ENCODE measurements at regions not wholly inside any gene's neighbourhood (a gene's known extent, or its start where the extent isn't known, plus 50 kb on each side); places are given as distances from the start of the nearest gene placed in this dataset.

DNA sequence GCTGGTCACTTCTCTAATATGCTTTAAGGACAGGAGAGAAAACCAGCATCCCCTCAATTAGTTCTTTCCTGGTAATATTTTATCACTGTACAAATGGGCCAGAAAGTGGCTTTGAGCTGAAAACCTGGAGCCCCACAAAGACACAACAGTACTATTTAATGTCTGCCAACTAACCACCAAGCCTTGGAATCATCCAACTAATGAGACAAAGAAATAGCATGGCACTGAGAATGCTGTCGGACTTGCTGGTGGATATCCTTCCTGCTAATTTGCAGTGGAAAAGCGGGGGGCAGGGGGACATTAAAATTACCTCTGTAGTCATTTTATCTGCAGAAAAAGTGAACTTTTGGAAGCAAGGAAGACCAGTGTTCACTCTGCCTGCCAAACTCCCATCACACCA lies 288.5 kb downstream of the KBTBD8 start:
- Histone ChIP-seq H3K4me1 (ENCODE audit: control insufficient read depth, insufficient read depth, low read length) (no peaks in the 10 kb centered on the region), H3K9me3 (ENCODE audit: control insufficient read depth, insufficient read depth, low read length) (no peaks in the 10 kb centered on the region), H3K4me3 (ENCODE audit: low read depth, low read length) (no peak overlapping the region), H3K9ac (ENCODE audit: low read depth, low read length) (no peak overlapping the region), H3K27ac (ENCODE audit: low read depth, low read length) (no peak overlapping the region), H3K36me3 (ENCODE audit: control insufficient read depth, insufficient read depth, low read length) (no peaks in the 10 kb centered on the region), H3K27me3 (ENCODE audit: control insufficient read depth, insufficient read depth, low read length) (no peaks in the 10 kb centered on the region)

DNA sequence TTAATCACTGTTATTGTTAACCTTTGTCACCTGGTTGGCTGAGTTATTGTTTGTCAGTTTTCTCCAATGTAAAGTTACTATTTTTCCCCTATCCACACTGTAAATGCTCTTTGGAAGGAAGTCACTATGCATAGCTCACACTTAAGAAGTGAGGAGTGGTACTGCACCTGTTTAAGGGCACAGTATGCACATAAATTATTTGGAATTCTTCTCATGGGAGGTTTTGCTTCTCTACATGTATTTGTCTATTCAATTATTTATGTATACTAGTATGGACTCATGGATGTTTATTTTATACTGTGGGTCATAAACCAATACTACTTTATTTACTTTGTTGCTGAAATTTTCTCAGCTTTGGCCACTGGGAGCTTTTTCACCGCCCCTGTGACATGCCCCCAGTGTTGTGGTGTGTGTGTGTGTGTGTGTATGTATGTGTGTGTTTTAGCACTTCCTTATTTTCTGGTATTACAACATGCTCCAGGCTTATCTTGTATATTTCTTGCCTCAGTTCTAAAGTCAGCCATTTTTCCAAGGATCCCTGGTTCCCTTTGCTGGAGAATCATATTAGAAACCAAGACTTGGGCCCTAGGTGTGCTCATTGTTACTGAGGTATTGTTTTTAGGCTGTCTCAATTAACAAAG lies 290.5 kb downstream of the KBTBD8 start:
- H3K9ac ChIP-seq (ENCODE audit: low read depth, low read length), result no peak overlapping the region
- H3K4me1 ChIP-seq (ENCODE audit: control insufficient read depth, insufficient read depth, low read length), result no peaks in the 10 kb centered on the region
- no peaks in the 10 kb centered on the region for H3K9me3 ChIP-seq (ENCODE audit: control insufficient read depth, insufficient read depth, low read length)
- H3K4me3 ChIP-seq (ENCODE audit: low read depth, low read length), result no peak overlapping the region
- no peak overlapping the region for H3K27ac ChIP-seq (ENCODE audit: low read depth, low read length)
- no peaks in the 10 kb centered on the region for H3K27me3 ChIP-seq (ENCODE audit: control insufficient read depth, insufficient read depth, low read length)
- H3K36me3 ChIP-seq (ENCODE audit: control insufficient read depth, insufficient read depth, low read length), result no peaks in the 10 kb centered on the region

DNA sequence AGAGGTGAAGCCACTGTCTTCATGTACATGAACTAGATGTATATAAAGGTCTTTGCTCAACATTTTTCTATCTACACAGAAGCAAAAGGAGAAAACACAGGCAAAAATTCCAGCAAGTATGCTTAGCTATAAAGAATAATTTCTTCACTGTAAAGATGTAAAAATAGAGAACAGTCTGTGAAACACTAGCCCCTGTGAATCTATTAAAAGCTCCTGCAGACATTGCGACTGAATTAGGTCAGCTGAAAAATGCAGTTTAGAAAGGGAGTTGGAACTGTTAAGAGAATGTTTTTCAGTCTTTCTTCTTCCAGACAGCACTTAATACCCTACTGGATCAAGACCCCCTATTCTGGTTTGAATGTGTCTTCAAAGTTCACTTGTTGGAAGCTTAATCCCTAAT lies 291.5 kb downstream of the KBTBD8 start:
- no peaks in the 10 kb centered on the region for H3K36me3 ChIP-seq (ENCODE audit: control insufficient read depth, insufficient read depth, low read length)
- H3K27ac ChIP-seq (ENCODE audit: low read depth, low read length), result no peak overlapping the region
- no peaks in the 10 kb centered on the region for H3K4me1 ChIP-seq (ENCODE audit: control insufficient read depth, insufficient read depth, low read length)
- no peak overlapping the region for H3K9ac ChIP-seq (ENCODE audit: low read depth, low read length)
- H3K4me3 ChIP-seq (ENCODE audit: low read depth, low read length), result no peak overlapping the region
- H3K27me3 ChIP-seq (ENCODE audit: control insufficient read depth, insufficient read depth, low read length), result no peaks in the 10 kb centered on the region
- no peaks in the 10 kb centered on the region for H3K9me3 ChIP-seq (ENCODE audit: control insufficient read depth, insufficient read depth, low read length)

DNA sequence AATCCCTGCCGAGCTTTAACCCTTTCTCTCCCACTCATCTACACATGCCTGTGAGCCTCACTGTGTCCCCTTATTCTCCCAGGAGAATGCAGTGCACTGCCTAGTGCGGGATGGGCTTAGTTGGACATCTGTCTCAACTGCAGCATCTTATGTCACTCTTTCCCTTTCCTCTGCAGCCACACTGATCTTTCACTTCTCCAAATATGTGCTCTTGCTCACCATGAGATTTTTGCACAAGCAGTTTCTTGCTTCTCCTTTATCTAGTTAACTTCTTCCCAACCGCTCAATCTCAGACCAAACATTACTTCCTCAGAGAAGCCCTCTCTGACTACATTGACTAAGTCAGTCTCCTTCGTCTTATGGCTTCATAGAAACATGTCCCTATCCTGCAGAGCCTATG lies 292.3 kb downstream of the KBTBD8 start:
- H3K27ac ChIP-seq (ENCODE audit: low read depth, low read length), result no peak overlapping the region
- H3K9me3 ChIP-seq (ENCODE audit: control insufficient read depth, insufficient read depth, low read length), result no peaks in the 10 kb centered on the region
- no peaks in the 10 kb centered on the region for H3K36me3 ChIP-seq (ENCODE audit: control insufficient read depth, insufficient read depth, low read length)
- no peak overlapping the region for H3K9ac ChIP-seq (ENCODE audit: low read depth, low read length)
- H3K27me3 ChIP-seq (ENCODE audit: control insufficient read depth, insufficient read depth, low read length), result no peaks in the 10 kb centered on the region
- H3K4me1 ChIP-seq (ENCODE audit: control insufficient read depth, insufficient read depth, low read length), result peaks cover 3% of the 10 kb centered on the region
- H3K4me3 ChIP-seq (ENCODE audit: low read depth, low read length), result no peak overlapping the region

DNA sequence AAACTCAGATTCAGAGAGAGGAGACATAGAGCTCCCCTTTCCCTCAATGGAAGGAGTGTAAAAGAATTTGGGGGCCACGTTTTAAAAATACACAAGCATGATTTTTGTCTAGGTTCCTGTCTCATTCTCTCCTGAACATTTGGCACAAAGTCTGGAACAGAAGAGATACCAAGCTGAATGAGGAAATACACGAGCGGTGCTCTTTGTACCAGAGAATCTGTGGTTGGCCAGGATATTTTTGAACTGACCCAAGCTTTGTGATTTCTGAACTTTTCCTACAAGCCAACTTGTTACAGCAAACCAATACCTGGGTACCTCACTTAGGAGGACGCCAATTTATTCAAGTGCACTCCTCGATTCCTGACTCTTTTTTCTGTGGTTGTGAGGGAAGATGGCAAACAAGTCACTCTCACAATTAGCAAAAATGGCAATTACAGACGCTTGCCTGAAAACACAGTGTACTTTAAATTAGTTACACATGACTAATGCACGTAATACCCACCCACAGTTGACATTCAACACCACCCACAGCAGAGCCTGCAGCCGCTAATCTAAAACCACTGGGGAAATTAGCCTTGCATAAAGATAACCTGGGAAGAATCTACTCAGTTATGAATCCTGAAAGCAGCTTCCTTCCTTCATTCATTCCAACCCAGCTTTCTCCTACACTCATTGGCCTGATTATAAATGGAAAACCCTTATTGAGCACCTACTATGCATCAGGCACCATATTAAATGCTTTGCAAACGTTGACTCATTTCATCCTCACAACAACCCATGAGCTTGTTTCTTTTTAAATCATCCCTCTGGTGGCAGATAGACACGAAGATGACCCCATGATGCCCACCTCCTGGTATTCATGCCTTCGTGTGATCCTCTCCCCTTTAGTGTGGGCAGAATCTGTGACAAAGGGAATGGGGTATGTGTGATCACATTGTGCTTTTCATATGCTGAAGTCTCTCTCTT lies 293.5 kb downstream of the KBTBD8 start:
- H3K4me3 ChIP-seq (ENCODE audit: low read depth, low read length), result no peak overlapping the region
- H3K9ac ChIP-seq (ENCODE audit: low read depth, low read length), result no peak overlapping the region

DNA sequence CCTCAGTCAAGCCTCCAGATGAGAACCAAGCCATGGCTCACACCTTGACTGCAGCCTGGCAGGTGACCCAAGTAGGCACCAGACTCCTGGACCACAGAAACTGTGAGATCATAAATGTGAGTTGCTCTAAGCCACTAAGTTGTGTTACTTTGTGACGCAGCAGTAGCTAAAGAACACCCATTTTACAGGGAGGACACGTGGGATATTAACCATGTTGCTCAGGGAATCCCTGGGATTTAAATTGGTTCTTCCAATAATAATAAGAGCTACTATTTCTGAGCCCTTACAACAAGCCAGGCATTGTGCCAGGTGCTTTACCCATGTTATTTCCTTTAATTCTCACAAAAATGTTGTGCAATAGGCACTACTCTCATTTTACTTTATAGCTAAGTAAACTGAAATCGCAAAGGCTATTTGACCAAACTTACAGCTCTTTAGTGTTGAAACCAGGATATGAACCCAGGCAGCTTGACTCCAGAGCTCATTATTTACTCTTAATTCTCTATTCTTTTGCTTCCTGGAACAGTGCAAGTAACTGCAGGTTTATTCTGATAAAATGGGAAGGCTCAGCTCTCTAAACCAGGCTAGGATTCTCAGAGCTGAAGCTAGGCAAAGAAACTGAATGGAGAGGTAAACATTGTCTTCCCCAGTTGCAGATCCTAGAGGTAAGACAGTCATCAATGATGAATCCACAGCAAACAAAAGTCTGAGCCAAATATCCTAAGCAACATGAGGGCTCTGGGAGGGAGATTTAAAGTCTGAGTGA lies 294.4 kb downstream of the KBTBD8 start:
- no peak overlapping the region for H3K9ac ChIP-seq (ENCODE audit: low read depth, low read length)

More for the DNA sequence above, 293.5 kb downstream of the KBTBD8 start:
- peaks cover 12% of the 10 kb centered on the region for H3K4me1 ChIP-seq (ENCODE audit: control insufficient read depth, insufficient read depth, low read length)
- no peaks in the 10 kb centered on the region for H3K27me3 ChIP-seq (ENCODE audit: control insufficient read depth, insufficient read depth, low read length)
- H3K9me3 ChIP-seq (ENCODE audit: control insufficient read depth, insufficient read depth, low read length), result no peaks in the 10 kb centered on the region
- no peak overlapping the region for H3K27ac ChIP-seq (ENCODE audit: low read depth, low read length)
- no peaks in the 10 kb centered on the region for H3K36me3 ChIP-seq (ENCODE audit: control insufficient read depth, insufficient read depth, low read length)

DNA sequence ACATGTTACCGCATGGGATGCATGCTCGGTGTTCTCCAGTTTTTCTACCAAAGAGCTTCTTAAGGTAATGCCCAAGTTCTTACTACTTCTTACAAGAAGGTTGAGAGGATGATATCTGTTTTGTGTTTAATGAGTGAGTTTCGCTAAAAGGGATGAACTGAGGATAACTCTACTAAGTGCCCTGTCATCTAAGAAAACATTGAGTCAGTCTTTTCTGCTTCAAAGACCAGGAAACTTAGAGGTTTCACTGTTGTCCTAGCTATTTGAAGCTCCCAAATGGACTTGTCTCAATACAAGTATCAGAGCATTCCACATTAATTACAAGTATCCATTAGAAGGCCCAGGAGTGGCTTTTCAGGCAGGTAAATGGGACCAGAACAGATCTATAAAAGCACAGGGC lies 296.2 kb downstream of the KBTBD8 start:
- Histone ChIP-seq H3K4me3 (ENCODE audit: low read depth, low read length) (no peak overlapping the region), H3K9ac (ENCODE audit: low read depth, low read length) (no peak overlapping the region), H3K4me1 (ENCODE audit: control insufficient read depth, insufficient read depth, low read length) (peaks cover 12% of the 10 kb centered on the region), H3K9me3 (ENCODE audit: control insufficient read depth, insufficient read depth, low read length) (no peaks in the 10 kb centered on the region), H3K27ac (ENCODE audit: low read depth, low read length) (no peak overlapping the region), H3K27me3 (ENCODE audit: control insufficient read depth, insufficient read depth, low read length) (no peaks in the 10 kb centered on the region), H3K36me3 (ENCODE audit: control insufficient read depth, insufficient read depth, low read length) (no peaks in the 10 kb centered on the region)

More for the DNA sequence above, 294.4 kb downstream of the KBTBD8 start:
- Histone ChIP-seq H3K27ac (ENCODE audit: low read depth, low read length) (no peak overlapping the region), H3K27me3 (ENCODE audit: control insufficient read depth, insufficient read depth, low read length) (no peaks in the 10 kb centered on the region), H3K4me3 (ENCODE audit: low read depth, low read length) (no peak overlapping the region), H3K4me1 (ENCODE audit: control insufficient read depth, insufficient read depth, low read length) (peaks cover 12% of the 10 kb centered on the region), H3K9me3 (ENCODE audit: control insufficient read depth, insufficient read depth, low read length) (no peaks in the 10 kb centered on the region), H3K36me3 (ENCODE audit: control insufficient read depth, insufficient read depth, low read length) (no peaks in the 10 kb centered on the region)

DNA sequence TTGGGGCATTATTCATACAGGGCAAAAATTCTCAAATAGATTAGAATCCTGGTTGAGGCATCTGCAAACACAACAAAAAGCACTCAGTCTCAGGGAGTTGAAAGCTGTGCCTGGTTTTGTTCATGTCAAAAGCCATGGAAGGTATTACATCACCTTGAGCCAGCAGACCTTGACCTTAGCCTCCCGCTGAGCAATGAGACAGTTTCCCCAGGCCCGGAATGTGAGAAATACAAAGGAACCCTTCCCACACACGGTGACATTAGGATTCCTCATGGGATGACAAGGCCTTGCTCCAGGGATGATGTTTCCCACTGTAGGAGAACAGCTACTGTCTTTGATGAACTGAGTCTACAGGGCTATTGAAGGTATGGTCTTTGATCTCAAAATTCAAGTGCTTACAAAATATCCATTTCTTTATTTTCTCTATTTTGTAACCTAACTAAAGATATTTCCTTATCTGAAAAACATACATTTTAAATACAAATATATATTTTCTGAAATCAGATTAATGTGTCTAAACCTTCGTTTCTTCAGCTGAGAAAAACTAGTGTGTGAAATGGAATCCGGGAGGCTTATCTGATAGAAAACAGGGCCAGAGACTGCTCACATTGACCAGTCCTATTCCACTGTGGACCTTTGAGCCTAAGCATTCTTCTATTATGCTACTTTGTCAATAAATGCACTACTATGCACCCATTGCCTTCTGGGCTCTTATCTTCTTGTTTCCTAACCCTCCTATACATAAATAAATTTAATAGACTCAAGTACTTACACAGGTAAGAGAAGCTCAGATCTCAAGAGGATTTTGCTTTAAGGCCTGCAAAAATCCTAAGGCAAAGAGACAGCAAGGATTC lies 298.2 kb downstream of the KBTBD8 start:
- Histone ChIP-seq H3K4me3 (ENCODE audit: low read depth, low read length) (no peak overlapping the region), H3K27me3 (ENCODE audit: control insufficient read depth, insufficient read depth, low read length) (no peaks in the 10 kb centered on the region), H3K27ac (ENCODE audit: low read depth, low read length) (peak overlapping the region; percentile 74), H3K36me3 (ENCODE audit: control insufficient read depth, insufficient read depth, low read length) (no peaks in the 10 kb centered on the region), H3K4me1 (ENCODE audit: control insufficient read depth, insufficient read depth, low read length) (peaks cover 12% of the 10 kb centered on the region), H3K9me3 (ENCODE audit: control insufficient read depth, insufficient read depth, low read length) (no peaks in the 10 kb centered on the region), H3K9ac (ENCODE audit: low read depth, low read length) (no peak overlapping the region)

DNA sequence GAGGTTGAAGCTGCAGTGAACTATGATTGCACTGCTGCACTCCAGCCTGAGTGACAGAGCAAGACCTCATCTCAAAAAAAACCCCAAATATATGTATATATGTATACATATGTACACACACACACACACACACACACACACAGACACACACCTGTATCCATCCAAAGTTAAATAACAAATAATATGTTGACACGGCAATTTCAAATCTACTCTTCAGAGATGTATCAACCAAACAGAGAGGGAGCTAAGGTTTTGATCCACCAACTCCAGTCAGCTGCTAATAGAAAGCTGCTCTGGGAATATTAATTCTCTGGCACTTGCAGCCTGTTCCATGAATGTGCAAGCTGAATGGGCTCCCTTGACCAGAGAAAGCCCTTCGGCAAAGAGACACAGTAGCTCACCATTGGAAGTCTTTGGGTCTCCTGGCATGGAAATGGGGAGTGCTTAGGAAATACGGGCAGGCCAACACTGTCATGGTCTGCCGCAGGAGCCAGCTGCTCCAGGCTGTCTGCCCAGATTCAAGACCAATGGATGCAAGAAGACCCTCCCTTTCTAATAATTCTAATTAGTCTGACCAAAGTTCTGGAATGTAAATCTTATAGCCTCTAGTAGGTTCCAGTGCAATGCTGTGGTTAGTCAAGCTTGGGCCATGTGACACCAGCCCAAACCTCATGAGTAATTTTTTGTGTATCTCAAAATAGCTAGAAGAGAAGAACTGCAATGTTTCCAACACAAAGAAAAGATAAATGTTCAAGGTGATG lies 299.8 kb downstream of the KBTBD8 start:
- Histone ChIP-seq H3K27ac (ENCODE audit: low read depth, low read length) (no peak overlapping the region), H3K4me3 (ENCODE audit: low read depth, low read length) (no peak overlapping the region), H3K27me3 (ENCODE audit: control insufficient read depth, insufficient read depth, low read length) (no peaks in the 10 kb centered on the region), H3K36me3 (ENCODE audit: control insufficient read depth, insufficient read depth, low read length) (no peaks in the 10 kb centered on the region), H3K9ac (ENCODE audit: low read depth, low read length) (no peak overlapping the region), H3K4me1 (ENCODE audit: control insufficient read depth, insufficient read depth, low read length) (peaks cover 12% of the 10 kb centered on the region), H3K9me3 (ENCODE audit: control insufficient read depth, insufficient read depth, low read length) (no peaks in the 10 kb centered on the region)

DNA sequence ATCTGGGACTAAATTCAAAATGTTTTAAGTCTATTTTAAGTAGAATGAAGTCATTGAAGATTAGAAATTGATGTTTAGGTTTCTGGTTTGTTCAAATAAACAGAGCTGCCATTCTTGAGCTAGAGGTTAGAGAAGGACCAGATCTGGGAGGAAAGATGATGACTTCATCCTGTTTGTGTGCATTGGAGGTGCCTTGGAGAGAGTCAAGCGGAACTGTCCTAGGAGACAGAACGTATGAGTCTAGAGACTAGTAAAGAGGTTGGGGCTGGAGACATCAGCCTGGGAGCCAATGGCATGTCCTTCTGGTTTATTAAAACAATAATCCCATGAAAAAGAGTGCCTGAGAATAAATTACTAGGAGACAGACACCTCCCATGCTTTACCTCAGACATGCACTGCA lies 303.4 kb downstream of the KBTBD8 start:
- H3K27me3 ChIP-seq (ENCODE audit: control insufficient read depth, insufficient read depth, low read length), result no peaks in the 10 kb centered on the region
- peaks cover 10% of the 10 kb centered on the region; the same call in 1 of the 2 replicates for H3K4me1 ChIP-seq (ENCODE audit: control insufficient read depth, insufficient read depth, low read length)
- H3K4me3 ChIP-seq (ENCODE audit: low read depth, low read length), result no peak overlapping the region
- H3K27ac ChIP-seq (ENCODE audit: low read depth, low read length), result no peak overlapping the region
- no peaks in the 10 kb centered on the region for H3K36me3 ChIP-seq (ENCODE audit: control insufficient read depth, insufficient read depth, low read length)
- no peak overlapping the region for H3K9ac ChIP-seq (ENCODE audit: low read depth, low read length)
- no peaks in the 10 kb centered on the region for H3K9me3 ChIP-seq (ENCODE audit: control insufficient read depth, insufficient read depth, low read length)
